Kidney epithelial cell (primary cell): ENCODE measurements at regions not wholly inside any gene's neighbourhood (a gene's known extent, or its start where the extent isn't known, plus 50 kb on each side); places are given as distances from the start of the nearest gene placed in this dataset.

Source experiments
- DNase-seq: peaks from one replicate; pipeline ENCODE4 v3.0.0-alpha.2; 2010; ENCODE audit warnings: low read depth
- H3K27me3 ChIP-seq: 2 replicates; pipeline ENCODE4 v1.6.0; 2011; ENCODE audit warnings: low read length; ENCODE audit not compliant: control insufficient read depth, insufficient read depth
- H3K36me3 ChIP-seq: 2 replicates; pipeline ENCODE4 v1.5.1; 2011; ENCODE audit warnings: low read length; ENCODE audit not compliant: control insufficient read depth, insufficient read depth
- H3K4me3 ChIP-seq: 2 replicates; pipeline ENCODE4 v1.5.1; 2011; ENCODE audit warnings: low read depth, mild to moderate bottlenecking, control low read depth, low read length
- TF ChIP-seq, protein P1 (sequence below): IDR thresholded peaks from 2 replicates; pipeline ENCODE4 v1.5.1; 2011; ENCODE audit warnings: mild to moderate bottlenecking, moderate library complexity, low read length, control low read depth, inconsistent platforms; ENCODE audit not compliant: insufficient read depth, poor library complexity, severe bottlenecking

- TF ChIP-seq, protein P1, sequence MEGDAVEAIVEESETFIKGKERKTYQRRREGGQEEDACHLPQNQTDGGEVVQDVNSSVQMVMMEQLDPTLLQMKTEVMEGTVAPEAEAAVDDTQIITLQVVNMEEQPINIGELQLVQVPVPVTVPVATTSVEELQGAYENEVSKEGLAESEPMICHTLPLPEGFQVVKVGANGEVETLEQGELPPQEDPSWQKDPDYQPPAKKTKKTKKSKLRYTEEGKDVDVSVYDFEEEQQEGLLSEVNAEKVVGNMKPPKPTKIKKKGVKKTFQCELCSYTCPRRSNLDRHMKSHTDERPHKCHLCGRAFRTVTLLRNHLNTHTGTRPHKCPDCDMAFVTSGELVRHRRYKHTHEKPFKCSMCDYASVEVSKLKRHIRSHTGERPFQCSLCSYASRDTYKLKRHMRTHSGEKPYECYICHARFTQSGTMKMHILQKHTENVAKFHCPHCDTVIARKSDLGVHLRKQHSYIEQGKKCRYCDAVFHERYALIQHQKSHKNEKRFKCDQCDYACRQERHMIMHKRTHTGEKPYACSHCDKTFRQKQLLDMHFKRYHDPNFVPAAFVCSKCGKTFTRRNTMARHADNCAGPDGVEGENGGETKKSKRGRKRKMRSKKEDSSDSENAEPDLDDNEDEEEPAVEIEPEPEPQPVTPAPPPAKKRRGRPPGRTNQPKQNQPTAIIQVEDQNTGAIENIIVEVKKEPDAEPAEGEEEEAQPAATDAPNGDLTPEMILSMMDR: no peak
- no peak overlapping the region for H3K4me3 ChIP-seq
- no peaks in the 10 kb centered on the region for H3K36me3 ChIP-seq
- no peak for DNase-seq
- peaks cover 10% of the 10 kb centered on the region for H3K27me3 ChIP-seq
Measured at GRCh38 chr3:144282313-144282712, 310.7 kb downstream of the DIPK2A start.

- H3K27me3 ChIP-seq: peaks cover 3% of the 10 kb centered on the region
- TF ChIP-seq, protein P1: no peak
- no peak overlapping the region for H3K4me3 ChIP-seq
- no peaks in the 10 kb centered on the region for H3K36me3 ChIP-seq
- no peak for DNase-seq
Measured at GRCh38 chr3:144286235-144286910, 314.8 kb downstream of the DIPK2A start.

GRCh38 chr3:144287001-144287400 is 315.4 kb downstream of the DIPK2A start:
- no peaks in the 10 kb centered on the region for H3K36me3 ChIP-seq
- H3K27me3 ChIP-seq: peaks cover 3% of the 10 kb centered on the region
- TF ChIP-seq, protein P1: no peak
- H3K4me3 ChIP-seq: no peak overlapping the region
- no peak for DNase-seq

DNA sequence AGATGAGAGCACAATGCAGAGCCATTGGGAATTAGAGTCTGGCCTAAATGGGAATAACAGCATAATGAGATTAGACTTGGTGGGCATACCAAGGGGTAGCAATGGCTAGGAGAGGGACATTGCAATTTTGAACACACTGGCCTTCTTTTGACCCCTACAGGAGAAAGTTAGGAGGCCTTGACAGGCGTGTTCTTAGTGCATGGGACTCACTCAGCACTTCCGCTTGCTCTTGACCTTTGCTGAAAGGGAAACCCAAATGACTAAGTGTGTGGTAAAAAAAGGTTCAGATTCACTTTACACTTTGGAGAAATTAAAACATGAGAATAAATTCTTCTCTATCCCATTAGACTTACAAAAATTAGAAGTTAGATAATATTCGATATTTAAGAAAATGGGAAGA is 317.4 kb downstream of the DIPK2A start:
- DNase-seq: no peak
- Histone ChIP-seq H3K4me3 (no peak overlapping the region), H3K36me3 (no peaks in the 10 kb centered on the region), H3K27me3 (peaks cover 3% of the 10 kb centered on the region)
- TF ChIP-seq, protein P1: no peak

GRCh38 chr3:144294659-144295538 is 323.3 kb downstream of the DIPK2A start:
- no peaks in the 10 kb centered on the region for H3K36me3 ChIP-seq
- DNase-seq: no peak
- H3K27me3 ChIP-seq: peaks cover 3% of the 10 kb centered on the region
- no peak overlapping the region for H3K4me3 ChIP-seq
- TF ChIP-seq, protein P1: no peak
